HG02852 (cell line): ENCODE measurements at regions not wholly inside any gene's neighbourhood (a gene's known extent, or its start where the extent isn't known, plus 50 kb on each side); places are given as distances from the start of the nearest gene placed in this dataset.
A peak's percentile ranks its signal among the peaks of the same experiment; 100 is the strongest.

Experiments
- ATAC-seq: cut with Tn5 transposase; IDR thresholded peaks from one replicate; pipeline ENCODE4 v1.9.1; 2021; ENCODE audit warnings: mild to moderate bottlenecking, moderate library complexity; ENCODE audit not compliant: unreplicated experiment

GRCh38 chr9:89234205-89235067, 55.8 kb upstream of the SHC3 start:
- ATAC-seq, result peak; percentile 91

DNA sequence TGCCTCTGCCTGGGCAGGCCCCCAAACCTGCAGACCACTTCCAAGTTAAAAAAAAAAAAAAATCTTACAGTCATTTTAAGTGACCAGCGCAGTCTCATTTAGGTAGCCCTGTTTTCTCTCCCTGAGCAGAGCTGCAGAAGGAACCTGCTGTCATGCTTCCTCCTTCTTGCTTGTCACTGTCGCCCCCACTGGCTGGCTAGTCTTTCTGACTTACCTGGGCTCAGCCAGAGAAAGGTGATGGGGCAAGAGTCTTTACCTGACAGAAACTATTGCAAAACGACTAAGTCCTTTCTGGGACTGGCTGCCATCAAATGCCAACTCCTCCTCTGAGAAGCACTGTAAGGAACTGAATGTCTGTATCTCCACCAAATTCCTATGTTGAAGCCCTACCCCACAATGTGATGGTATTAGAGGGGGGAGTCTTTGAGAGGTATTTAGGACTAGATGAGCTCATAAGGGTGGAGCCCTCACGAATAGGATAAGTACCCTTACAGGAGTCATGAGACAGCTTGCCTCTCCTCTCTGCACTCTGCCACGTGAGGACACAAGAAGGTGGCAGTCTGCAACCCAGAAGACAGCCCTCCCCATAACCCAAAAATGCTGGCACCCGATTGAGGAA, 58.4 kb upstream of the SHC3 start:
- no peak for ATAC-seq

- no peak for ATAC-seq
Observed at GRCh38 chr9:89238424-89238823, 59.8 kb upstream of the SHC3 start.

- ATAC-seq, result no peak
Observed at GRCh38 chr9:89243296-89244061, 64.9 kb upstream of the SHC3 start.

GRCh38 chr9:89246840-89247239, 64.2 kb upstream of the CKS2 start:
- no peak for ATAC-seq

DNA sequence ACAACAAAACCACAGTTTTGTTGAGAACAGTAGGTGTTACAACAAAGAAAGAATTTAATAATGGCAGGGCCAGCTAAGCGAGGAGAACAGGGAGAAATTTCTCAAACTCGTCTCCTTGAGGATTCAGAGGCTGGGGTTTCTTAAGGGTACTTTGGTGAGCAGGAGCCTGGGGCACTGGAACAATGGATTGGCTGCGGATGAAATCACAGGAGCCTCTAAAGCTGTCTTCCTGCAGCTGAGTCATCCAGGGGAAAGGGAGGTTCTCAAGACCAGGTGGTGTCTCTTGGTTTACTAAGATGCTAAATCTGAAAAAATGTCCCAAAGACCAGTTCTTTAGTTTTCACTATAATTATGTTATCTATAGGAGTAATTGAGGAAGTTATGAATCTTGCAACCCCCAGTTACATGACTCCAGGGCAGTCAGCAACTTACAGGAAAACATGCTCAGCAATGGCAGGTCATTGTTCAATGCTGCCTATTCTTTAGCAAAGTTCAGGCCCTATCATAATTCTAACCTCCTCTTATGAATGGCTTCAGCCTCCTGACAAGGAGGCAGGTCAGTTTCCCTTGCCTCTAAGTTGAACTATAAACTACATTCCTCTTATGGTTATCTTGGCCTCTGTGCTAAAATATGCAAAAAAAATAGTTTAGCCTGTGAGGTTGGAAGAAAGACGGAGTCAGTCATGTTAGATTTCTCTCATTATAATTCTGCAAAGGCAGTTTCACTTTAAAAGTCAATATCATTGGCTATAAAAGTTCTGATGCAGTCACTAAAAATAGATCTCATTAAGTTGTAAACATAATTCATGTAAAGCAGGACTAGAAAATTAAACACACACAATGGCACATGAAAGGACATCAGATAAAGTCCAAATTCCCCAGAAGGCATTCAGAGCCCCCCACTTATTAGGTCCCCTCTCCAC, 63.3 kb upstream of the CKS2 start:
- ATAC-seq, result no peak

GRCh38 chr9:89249001-89249400, 62.0 kb upstream of the CKS2 start:
- ATAC-seq, result no peak

DNA sequence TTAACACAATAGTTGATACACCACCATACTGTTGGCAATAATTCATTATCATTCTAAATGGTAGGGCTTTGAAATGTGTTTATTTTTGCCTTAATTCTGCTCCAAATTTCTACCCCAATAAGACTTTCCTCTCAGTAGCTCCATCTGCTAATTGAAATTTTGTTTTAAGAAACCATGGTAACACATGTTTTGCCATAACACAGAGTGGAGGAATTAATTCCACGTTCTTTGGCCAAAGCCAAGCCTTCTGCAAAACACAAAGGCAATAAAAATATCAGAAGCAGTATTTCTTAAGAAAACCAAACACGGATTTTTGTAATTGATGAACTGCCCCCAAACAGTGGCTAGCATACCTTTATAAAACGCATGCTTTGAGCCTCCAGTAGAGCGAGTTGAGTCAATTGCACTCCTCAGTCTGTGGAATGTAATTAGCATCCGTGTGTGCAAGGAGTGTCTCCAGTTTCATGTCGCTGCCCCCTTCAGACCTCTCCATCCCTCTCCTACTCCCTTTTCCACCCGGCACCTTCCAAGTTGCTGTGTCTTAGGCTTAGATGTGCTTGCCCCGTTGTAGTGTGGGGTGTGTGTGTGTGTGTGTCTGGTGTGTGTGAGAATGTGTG, 58.2 kb upstream of the CKS2 start:
- no peak for ATAC-seq

GRCh38 chr9:89254058-89254772, 56.8 kb upstream of the CKS2 start:
- ATAC-seq, result no peak

DNA sequence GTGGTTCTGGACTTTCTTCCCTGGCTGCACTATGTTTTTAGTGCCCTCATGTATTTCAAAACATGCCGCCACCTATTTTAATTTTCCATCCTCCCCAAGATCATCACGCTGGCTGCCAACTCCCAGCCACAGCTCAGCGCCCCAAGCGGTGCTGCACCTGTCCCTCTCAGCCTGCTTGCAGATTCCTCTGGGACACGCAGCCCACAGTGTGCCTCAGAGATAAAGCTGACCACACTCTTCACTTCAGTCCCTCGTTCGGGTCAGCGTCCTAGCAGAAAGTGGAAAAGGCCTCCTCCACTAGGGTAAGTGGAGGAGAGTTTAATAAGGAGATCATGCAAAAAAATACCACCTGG, 56.2 kb upstream of the CKS2 start:
- ATAC-seq, result no peak

- ATAC-seq, result no peak
Observed at GRCh38 chr9:89256225-89256624, 54.8 kb upstream of the CKS2 start.

DNA sequence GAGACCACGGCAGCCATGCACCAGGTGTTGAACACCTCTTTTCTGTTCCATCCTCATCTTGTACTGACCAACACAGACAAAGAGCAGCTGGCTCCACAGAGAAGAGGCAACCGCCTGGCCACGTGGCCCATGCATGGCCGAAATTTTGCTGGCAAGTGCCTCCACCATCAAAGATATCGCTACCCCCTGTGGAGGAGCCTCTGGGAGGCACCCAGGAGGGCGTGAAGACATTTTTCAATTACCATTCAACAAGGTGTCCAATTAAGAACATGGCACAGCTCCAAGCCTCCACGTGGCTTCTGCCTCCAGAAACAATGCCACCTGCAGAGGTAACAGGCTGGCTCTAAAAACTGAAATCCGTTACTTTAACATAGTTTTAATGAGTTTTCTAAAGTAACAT, 54.4 kb upstream of the CKS2 start:
- ATAC-seq, result no peak

- ATAC-seq, result no peak
Observed at GRCh38 chr9:89260525-89260924, 50.5 kb upstream of the CKS2 start.
